PC-9 (cell line): ENCODE measurements at regions not wholly inside any gene's neighbourhood (a gene's known extent, or its start where the extent isn't known, plus 50 kb on each side); places are given as distances from the start of the nearest gene placed in this dataset.

Source experiments
- BruUV-seq: library from RNA; stranded (reverse); fragments of 400-500 nt; replicated peaks from 2 replicates; lab custom pipeline; 2021; lab: Mats Ljungman, UMichigan
- CTCF ChIA-PET: fragments of 300-600 bp; sonication (Branson Sonifier 250); formaldehyde crosslinking; loops from one replicate; lab custom pipeline; 2022; ENCODE audit warnings: antibody characterized with exemption; lab: Charles Lee
- POLR2A ChIA-PET: fragments of 300-600 bp; sonication (Branson Sonifier 250); formaldehyde crosslinking; loops from one replicate; lab custom pipeline; 2022; ENCODE audit warnings: antibody characterized with exemption; ENCODE audit not compliant: unreplicated experiment; lab: Charles Lee
- DNase-seq, 2 experiments: peaks; one replicate each; pipeline versions ENCODE4 v3.0.0 to v3.0.0-alpha.2; 2015 to 2022; ENCODE audit warnings: mixed read lengths in 1 of 2
- H2AFZ ChIP-seq: fragments of 200-600 bp; sonication (generic); 2 replicates; pipeline ENCODE4 v1.8.1; 2017; ENCODE audit warnings: antibody characterized with exemption
- H3F3A ChIP-seq: fragments of 200-600 bp; sonication (generic); 2 replicates; pipeline ENCODE4 v1.8.1; 2017; ENCODE audit warnings: antibody characterized with exemption, mild to moderate bottlenecking, low read depth; ENCODE audit not compliant: insufficient read depth
- H3K27ac ChIP-seq: fragments of 200-600 bp; sonication (generic); 2 replicates; pipeline ENCODE4 v1.6.1; 2016; ENCODE audit warnings: mixed run types
- H3K27me3 ChIP-seq: fragments of 200-600 bp; sonication (generic); 2 replicates; pipeline ENCODE4 v1.6.1; 2016; ENCODE audit warnings: low read depth, mixed run types; ENCODE audit not compliant: insufficient read depth
- H3K36me3 ChIP-seq: fragments of 200-600 bp; sonication (generic); 2 replicates; pipeline ENCODE4 v1.6.1; 2016; ENCODE audit warnings: low read depth, mixed run types
- H3K4me1 ChIP-seq: fragments of 200-600 bp; sonication (generic); replicated peaks from 2 replicates; pipeline ENCODE4 v1.6.1; 2016; ENCODE audit warnings: mixed run types; ENCODE audit not compliant: insufficient read depth
- H3K4me2 ChIP-seq: fragments of 200-600 bp; sonication (generic); 2 replicates; pipeline ENCODE4 v1.6.1; 2017; ENCODE audit warnings: mixed run types
- H3K4me3 ChIP-seq: fragments of 200-600 bp; sonication (generic); 2 replicates; pipeline ENCODE4 v1.6.1; 2016; ENCODE audit warnings: mixed run types
- H3K79me2 ChIP-seq: fragments of 200-600 bp; sonication (generic); 2 replicates; pipeline ENCODE4 v1.6.1; 2017; ENCODE audit warnings: low read depth, mixed run types
- H3K9me2 ChIP-seq: fragments of 200-600 bp; sonication (generic); 2 replicates; pipeline ENCODE4 v1.8.1; 2017; ENCODE audit warnings: mild to moderate bottlenecking; ENCODE audit not compliant: insufficient read depth
- H3K9me3 ChIP-seq: fragments of 200-600 bp; sonication (generic); 2 replicates; pipeline ENCODE4 v1.8.1; 2016; ENCODE audit warnings: low read depth; ENCODE audit not compliant: insufficient read depth
- H4K20me1 ChIP-seq: fragments of 200-600 bp; sonication (generic); 2 replicates; pipeline ENCODE4 v1.8.1; 2017; ENCODE audit not compliant: insufficient read depth
- CTCF ChIP-seq: fragments of 200-600 bp; sonication (generic); conservative IDR thresholded peaks from 2 replicates; pipeline ENCODE4 v1.6.1; 2017; ENCODE audit warnings: mixed run types, antibody characterized with exemption, mild to moderate bottlenecking, moderate library complexity
- EZH2 ChIP-seq: fragments of 200-600 bp; sonication (generic); IDR thresholded peaks from 2 replicates; pipeline ENCODE4 v1.8.0; 2017; ENCODE audit warnings: antibody characterized with exemption, low read depth
- intact Hi-C: fragments of 100-400 bp; cut with micrococcal nuclease; formaldehyde crosslinking; loops from one replicate; pipeline ENCODE4 v1.10.0; 2022; ENCODE audit not compliant: unreplicated experiment

- H3K27me3 ChIP-seq, result no peaks in the 10 kb centered on the region
- TF ChIP-seq CTCF, result no peak
- TF ChIP-seq EZH2, result no peak
- no peak overlapping the region for H3K27ac ChIP-seq
- peaks cover 5% of the 10 kb centered on the region; the same call in 1 of the 2 replicates for H3K4me1 ChIP-seq
- no peaks in the 10 kb centered on the region for H3F3A ChIP-seq
- no peak overlapping the region for H3K4me3 ChIP-seq
- H4K20me1 ChIP-seq, result no peaks in the 10 kb centered on the region
- H3K79me2 ChIP-seq, result no peaks in the 10 kb centered on the region
- no peak overlapping the region for H3K4me2 ChIP-seq
- H3K36me3 ChIP-seq, result no peaks in the 10 kb centered on the region
- DNase-seq, result no peak
- CTCF ChIA-PET, result no interaction called here
- POLR2A ChIA-PET, result no interaction called here
- intact Hi-C loops, result loop anchor here (10.0 kb wide), 1 partner anchor 215 kb away; no protein-coding TSS in a partner anchor
- H2AFZ ChIP-seq, result no peak overlapping the region
- H3K9me3 ChIP-seq, result no peaks in the 10 kb centered on the region; the same call in 1 of the 2 replicates
- BruUV-seq, result no TSS peak
- no peaks in the 10 kb centered on the region for H3K9me2 ChIP-seq
Measured at GRCh38 chr13:106369858-106370257, 165.6 kb downstream of the EFNB2 start.

GRCh38 chr13:106369091-106369490, 166.4 kb downstream of the EFNB2 start:
- POLR2A ChIA-PET, result no interaction called here
- TF ChIP-seq EZH2 (no peak), CTCF (no peak)
- H3K4me1 ChIP-seq, result peaks cover 5% of the 10 kb centered on the region; the same call in 1 of the 2 replicates
- H3K79me2 ChIP-seq, result no peaks in the 10 kb centered on the region
- no peaks in the 10 kb centered on the region for H3K9me2 ChIP-seq
- no peaks in the 10 kb centered on the region for H3K27me3 ChIP-seq
- no TSS peak for BruUV-seq
- no peaks in the 10 kb centered on the region; the same call in none of the 2 replicates for H3K9me3 ChIP-seq
- no peak overlapping the region for H3K4me2 ChIP-seq
- no peak overlapping the region for H2AFZ ChIP-seq
- no peak overlapping the region for H3K27ac ChIP-seq
- H3K36me3 ChIP-seq, result no peaks in the 10 kb centered on the region
- H3K4me3 ChIP-seq, result no peak overlapping the region
- intact Hi-C loops, result no loop called here
- H4K20me1 ChIP-seq, result no peaks in the 10 kb centered on the region
- DNase-seq, result no peak
- no peaks in the 10 kb centered on the region for H3F3A ChIP-seq
- CTCF ChIA-PET, result no interaction called here

- Histone ChIP-seq H3F3A (no peaks in the 10 kb centered on the region), H3K4me2 (no peak overlapping the region), H4K20me1 (no peaks in the 10 kb centered on the region), H3K79me2 (no peaks in the 10 kb centered on the region), H3K36me3 (no peaks in the 10 kb centered on the region), H3K4me3 (no peak overlapping the region), H3K4me1 (no peaks in the 10 kb centered on the region), H3K9me3 (no peaks in the 10 kb centered on the region; the same call in none of the 2 replicates), H3K27ac (no peak overlapping the region), H2AFZ (no peak overlapping the region), H3K9me2 (no peaks in the 10 kb centered on the region), H3K27me3 (no peaks in the 10 kb centered on the region)
- ChIA-PET CTCF (interaction anchor here (0.5 kb wide), 1 partner anchor 95 kb away, joined by 7 read pairs; no protein-coding TSS in a partner anchor), POLR2A (no interaction called here)
- TF ChIP-seq CTCF (no peak), EZH2 (no peak)
- no TSS peak for BruUV-seq
- intact Hi-C loops, result no loop called here
- DNase-seq, result no peak
Measured at GRCh38 chr13:106367361-106367971, 168.0 kb downstream of the EFNB2 start.
